22Rv1 (cell line): ENCODE measurements at regions not wholly inside any gene's neighbourhood (a gene's known extent, or its start where the extent isn't known, plus 50 kb on each side); places are given as distances from the start of the nearest gene placed in this dataset.

ENCODE experiments used
- H3K27ac ChIP-seq: fragments of 450-650 bp; 2 replicates; pipeline ENCODE4 v1.5.1; 2017
- ZFX ChIP-seq: fragments of 450-650 bp; IDR thresholded peaks from 2 replicates; pipeline ENCODE4 v1.6.1; 2017; ENCODE audit warnings: antibody characterized with exemption, borderline replicate concordance
- TF ChIP-seq, protein P1 (sequence below): fragments of 450-650 bp; IDR thresholded peaks from 2 replicates; pipeline ENCODE4 v1.5.1; 2017; ENCODE audit warnings: mild to moderate bottlenecking

DNA sequence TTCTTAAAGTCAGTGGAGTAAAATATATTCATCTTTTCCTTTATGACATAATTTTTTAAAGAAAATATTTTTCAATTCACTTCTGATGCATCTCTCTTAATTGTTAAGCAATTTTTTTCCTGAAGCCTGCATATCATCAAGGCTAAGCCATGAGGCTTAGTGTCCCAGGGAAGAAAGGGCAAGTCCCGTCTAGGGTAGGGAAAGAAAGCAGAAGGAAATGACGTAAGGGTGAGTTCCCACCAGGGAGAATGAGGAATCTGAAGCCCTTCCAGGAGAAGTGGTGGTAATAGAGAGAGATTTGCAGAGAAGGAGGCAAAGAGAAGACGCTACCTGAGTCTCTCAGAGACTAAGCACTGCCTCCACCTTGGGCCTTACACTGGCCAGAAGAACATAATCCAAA, 96.8 kb upstream of the NFE2L3 start:
- H3K27ac ChIP-seq = no peak overlapping the region
- TF ChIP-seq ZFX = no peak
- TF ChIP-seq, protein P1, sequence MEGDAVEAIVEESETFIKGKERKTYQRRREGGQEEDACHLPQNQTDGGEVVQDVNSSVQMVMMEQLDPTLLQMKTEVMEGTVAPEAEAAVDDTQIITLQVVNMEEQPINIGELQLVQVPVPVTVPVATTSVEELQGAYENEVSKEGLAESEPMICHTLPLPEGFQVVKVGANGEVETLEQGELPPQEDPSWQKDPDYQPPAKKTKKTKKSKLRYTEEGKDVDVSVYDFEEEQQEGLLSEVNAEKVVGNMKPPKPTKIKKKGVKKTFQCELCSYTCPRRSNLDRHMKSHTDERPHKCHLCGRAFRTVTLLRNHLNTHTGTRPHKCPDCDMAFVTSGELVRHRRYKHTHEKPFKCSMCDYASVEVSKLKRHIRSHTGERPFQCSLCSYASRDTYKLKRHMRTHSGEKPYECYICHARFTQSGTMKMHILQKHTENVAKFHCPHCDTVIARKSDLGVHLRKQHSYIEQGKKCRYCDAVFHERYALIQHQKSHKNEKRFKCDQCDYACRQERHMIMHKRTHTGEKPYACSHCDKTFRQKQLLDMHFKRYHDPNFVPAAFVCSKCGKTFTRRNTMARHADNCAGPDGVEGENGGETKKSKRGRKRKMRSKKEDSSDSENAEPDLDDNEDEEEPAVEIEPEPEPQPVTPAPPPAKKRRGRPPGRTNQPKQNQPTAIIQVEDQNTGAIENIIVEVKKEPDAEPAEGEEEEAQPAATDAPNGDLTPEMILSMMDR = no peak

DNA sequence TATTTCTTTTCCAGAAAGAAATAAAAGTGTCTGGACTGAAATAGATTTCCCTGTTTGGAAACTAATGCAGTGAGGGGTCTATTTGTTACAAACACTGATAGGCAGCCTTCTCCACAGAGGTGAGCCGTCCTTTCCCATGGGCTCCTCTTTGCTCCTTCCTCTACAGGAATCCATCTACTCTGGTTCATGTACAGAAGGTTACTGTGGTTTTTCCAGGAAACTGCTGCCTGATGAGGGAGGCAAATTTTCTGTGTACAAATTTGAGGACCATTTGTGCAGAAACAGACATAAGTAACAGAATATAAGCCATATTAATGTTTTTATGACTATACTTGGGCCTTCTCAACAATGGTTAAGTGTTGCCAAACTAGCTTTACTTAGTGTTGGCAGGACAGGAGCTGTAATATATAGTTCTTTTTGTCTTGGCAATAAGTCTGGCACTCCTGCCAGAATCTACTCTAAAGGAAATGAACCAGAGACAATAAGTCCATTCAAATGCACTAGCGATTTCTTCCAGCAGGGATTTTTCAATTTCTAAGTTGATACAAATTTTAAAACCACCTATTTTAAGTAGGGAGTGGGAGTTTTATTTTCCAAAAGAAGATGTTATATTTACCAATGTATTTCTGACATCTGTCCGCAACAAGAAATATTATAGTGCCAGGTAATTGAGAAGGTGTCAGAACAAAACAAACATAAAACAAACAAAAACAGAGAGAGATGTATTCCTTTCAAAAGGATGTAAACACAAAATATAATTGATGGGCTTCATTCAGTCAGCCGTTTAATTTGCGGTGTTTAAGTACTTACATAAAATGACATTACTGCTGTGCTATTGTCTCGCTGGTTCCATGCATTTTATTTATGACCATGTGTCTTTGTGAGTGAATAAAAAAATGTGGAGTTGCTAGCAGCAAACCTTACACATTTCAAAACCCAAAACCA, 91.0 kb upstream of the NFE2L3 start:
- no peak overlapping the region for H3K27ac ChIP-seq
- no peak for TF ChIP-seq ZFX
- TF ChIP-seq, protein P1 = no peak

DNA sequence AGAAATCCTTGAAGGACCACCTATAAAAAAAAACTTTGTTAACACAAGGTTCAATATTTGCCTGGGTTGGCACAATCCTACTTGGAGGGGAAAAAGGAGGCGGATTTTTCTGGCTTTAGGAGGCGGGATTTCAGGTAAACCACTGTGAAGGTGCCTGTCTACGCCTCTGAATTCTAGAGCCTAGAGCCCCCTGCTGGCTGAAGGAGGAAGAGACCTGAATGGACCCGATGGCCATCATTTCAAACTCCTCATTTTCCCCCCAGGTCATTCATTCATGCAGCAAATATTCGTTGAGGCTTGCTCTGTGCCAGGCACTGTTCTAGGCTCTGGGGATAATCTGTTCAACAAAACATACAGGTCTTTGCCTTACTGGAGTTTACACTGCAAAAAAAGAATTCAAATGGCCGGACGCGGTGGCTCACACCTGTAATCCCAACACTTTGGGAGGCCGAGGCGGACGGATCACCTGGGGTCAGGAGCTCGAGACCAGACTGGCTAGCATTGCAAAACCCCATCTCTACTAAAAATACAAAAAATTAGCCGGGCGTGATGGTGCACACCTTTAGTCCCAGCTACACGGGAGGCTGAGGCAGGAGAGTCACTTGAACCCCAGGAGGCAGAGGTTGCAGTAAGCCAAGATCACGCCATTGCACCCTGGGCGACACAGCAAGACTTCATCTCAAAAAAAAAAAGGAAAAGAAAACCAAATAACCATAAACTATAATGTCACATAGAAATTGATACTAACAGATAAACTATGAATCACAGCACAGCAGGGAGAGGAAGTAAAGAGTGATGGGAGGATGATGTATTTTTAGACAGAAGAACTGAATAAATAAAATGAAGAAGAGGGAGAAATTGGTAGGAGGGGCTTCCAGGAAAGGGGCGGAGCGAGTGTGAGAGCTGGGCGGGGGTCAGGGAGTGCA, 90.1 kb upstream of the NFE2L3 start:
- TF ChIP-seq, protein P1 = peak; percentile 98
- no peak for TF ChIP-seq ZFX
- no peak overlapping the region for H3K27ac ChIP-seq

DNA sequence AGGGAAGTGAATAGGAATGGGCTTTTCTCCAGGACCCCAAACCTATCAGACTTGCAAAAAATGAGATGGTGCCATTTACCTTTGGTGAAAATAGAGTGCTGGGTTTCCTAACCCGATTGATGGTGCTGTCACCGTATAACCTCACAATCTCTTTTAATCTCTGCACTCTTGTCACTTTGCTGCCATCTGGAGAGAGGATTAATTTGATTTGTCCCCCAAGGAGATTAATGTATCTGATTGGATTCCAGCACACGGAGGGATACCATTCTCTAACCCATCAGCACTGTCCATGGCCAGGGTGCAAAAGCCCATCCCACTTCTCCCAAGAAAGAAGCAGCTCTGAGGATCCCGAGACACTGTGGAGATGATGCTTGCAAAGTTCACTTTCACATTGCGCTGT, 86.3 kb upstream of the NFE2L3 start:
- no peak overlapping the region for H3K27ac ChIP-seq
- no peak for TF ChIP-seq ZFX
- TF ChIP-seq, protein P1 = no peak

DNA sequence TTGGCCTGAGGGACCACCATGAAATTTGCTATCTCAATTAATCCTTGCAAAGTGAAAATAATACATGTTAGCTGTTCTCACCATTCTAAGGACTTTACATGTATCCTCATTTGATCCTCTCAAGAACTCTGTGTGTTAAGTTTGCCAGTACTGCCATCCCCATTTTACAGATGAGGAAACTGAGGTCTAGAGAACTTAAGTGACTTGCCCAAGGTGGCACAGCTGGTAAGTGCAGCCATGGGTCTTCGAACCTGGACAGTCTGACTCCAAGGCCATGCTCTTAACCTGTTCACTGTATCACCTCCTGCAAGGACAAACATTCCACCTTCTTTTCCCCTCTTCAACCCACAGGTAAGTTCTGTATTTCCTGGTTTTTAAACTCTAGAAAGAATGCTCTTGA, 85.3 kb upstream of the NFE2L3 start:
- H3K27ac ChIP-seq = no peak overlapping the region
- TF ChIP-seq, protein P1 = no peak
- TF ChIP-seq ZFX = no peak

DNA sequence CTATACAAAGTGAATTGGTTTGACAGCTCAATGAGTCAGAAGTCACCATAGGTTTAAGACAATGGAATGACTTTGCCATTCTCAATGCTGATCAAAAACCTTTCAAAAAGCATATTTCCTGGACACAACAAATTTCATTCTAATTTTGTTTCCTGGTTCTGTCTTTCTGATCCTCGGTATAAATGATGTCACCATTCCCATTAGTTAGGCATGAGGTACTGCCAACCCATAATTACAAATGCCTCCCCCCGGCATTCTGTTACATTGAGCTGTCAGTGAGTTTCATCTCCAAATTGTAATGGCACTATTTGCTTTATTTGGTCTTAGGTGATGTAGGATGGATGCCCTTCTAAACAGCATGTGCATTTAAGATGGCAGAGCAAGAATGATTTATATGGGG, 81.7 kb upstream of the NFE2L3 start:
- no peak overlapping the region for H3K27ac ChIP-seq
- TF ChIP-seq, protein P1 = no peak
- no peak for TF ChIP-seq ZFX
